A673 (cell line): ENCODE measurements at regions not wholly inside any gene's neighbourhood (a gene's known extent, or its start where the extent isn't known, plus 50 kb on each side); places are given as distances from the start of the nearest gene placed in this dataset.

Source experiments
- BruUV-seq: library from RNA; stranded (reverse); fragments of 400-500 nt; replicated peaks from 2 replicates; lab custom pipeline; 2021; lab: Mats Ljungman, UMichigan
- CTCF ChIA-PET: fragments of 300-600 bp; sonication (Branson Sonifier 250); formaldehyde crosslinking; loops from one replicate; lab custom pipeline; 2022; ENCODE audit warnings: antibody characterized with exemption; lab: Charles Lee
- POLR2A ChIA-PET: fragments of 300-600 bp; sonication (Branson Sonifier 250); formaldehyde crosslinking; loops from one replicate; lab custom pipeline; 2022; ENCODE audit warnings: antibody characterized with exemption; ENCODE audit not compliant: low non-redundant PET; lab: Charles Lee
- DNase-seq: peaks from one replicate; pipeline ENCODE4 v3.0.0-alpha.2; 2015; ENCODE audit warnings: low spot score
- H3K27ac ChIP-seq: fragments of 200-600 bp; sonication (generic); 2 replicates; pipeline ENCODE4 v1.5.1; 2016; ENCODE audit warnings: mixed run types, low read depth, mild to moderate bottlenecking, mixed read lengths, antibody characterized with exemption, low read length; ENCODE audit not compliant: poor library complexity, severe bottlenecking
- H3K27me3 ChIP-seq: fragments of 200-600 bp; sonication (generic); replicated peaks from 2 replicates; pipeline ENCODE4 v1.6.1; 2017; ENCODE audit warnings: mixed run types, low read depth, mild to moderate bottlenecking, mixed read lengths, antibody characterized with exemption, low read length; ENCODE audit not compliant: insufficient read depth, poor library complexity
- H3K36me3 ChIP-seq: fragments of 200-600 bp; sonication (generic); 2 replicates; pipeline ENCODE4 v1.6.1; 2016; ENCODE audit warnings: mixed run types, mild to moderate bottlenecking, mixed read lengths, antibody characterized with exemption, low read length; ENCODE audit not compliant: insufficient read depth, poor library complexity, severe bottlenecking
- H3K4me1 ChIP-seq: fragments of 200-600 bp; sonication (generic); 2 replicates; pipeline ENCODE4 v1.6.1; 2017; ENCODE audit warnings: mixed run types, mild to moderate bottlenecking, mixed read lengths, antibody characterized with exemption, low read length; ENCODE audit not compliant: insufficient read depth, poor library complexity, severe bottlenecking
- H3K4me3 ChIP-seq: fragments of 200-600 bp; sonication (generic); 2 replicates; pipeline ENCODE4 v1.5.1; 2016; ENCODE audit warnings: low read depth, mixed run types, mild to moderate bottlenecking, mixed read lengths, low read length; ENCODE audit not compliant: poor library complexity, severe bottlenecking
- H3K9me3 ChIP-seq: fragments of 200-600 bp; sonication (generic); 2 replicates; pipeline ENCODE4 v1.6.1; 2016; ENCODE audit warnings: mixed run types, low read depth, mild to moderate bottlenecking, mixed read lengths, antibody characterized with exemption, low read length; ENCODE audit not compliant: poor library complexity, severe bottlenecking
- CTCF ChIP-seq: fragments of 300-800, 200-600 bp; sonication (generic); conservative IDR thresholded peaks from 2 replicates; pipeline ENCODE4 v1.5.1; 2017; ENCODE audit warnings: low read depth, mild to moderate bottlenecking, antibody characterized with exemption, low read length, moderate library complexity, mixed read lengths
- EZH2 ChIP-seq: fragments of 200-600 bp; sonication (generic); IDR thresholded peaks from 2 replicates; pipeline ENCODE4 v1.6.1; 2017; ENCODE audit warnings: borderline replicate concordance, low read depth, mild to moderate bottlenecking, mixed read lengths, antibody characterized with exemption, low read length; ENCODE audit not compliant: poor library complexity, severe bottlenecking
- intact Hi-C: fragments of 100-400 bp; cut with micrococcal nuclease; formaldehyde crosslinking; loops from one replicate; pipeline ENCODE4 v1.10.0; 2022; ENCODE audit not compliant: unreplicated experiment

GRCh38 chr20:12079490-12079889 lies 161.8 kb downstream of the BTBD3 start:
- Histone ChIP-seq H3K4me1 (no peaks in the 10 kb centered on the region), H3K27ac (no peak overlapping the region), H3K27me3 (peaks cover 2% of the 10 kb centered on the region), H3K4me3 (no peak overlapping the region), H3K9me3 (no peaks in the 10 kb centered on the region), H3K36me3 (no peaks in the 10 kb centered on the region)
- ChIA-PET CTCF (no interaction called here), POLR2A (no interaction called here)
- intact Hi-C loops, result no loop called here
- TF ChIP-seq EZH2 (no peak), CTCF (no peak)
- BruUV-seq, result no TSS peak
- DNase-seq, result no peak

GRCh38 chr20:12083269-12083668 lies 165.6 kb downstream of the BTBD3 start:
- intact Hi-C loops, result no loop called here
- Histone ChIP-seq H3K9me3 (no peaks in the 10 kb centered on the region), H3K4me1 (no peaks in the 10 kb centered on the region), H3K27ac (no peak overlapping the region), H3K4me3 (no peak overlapping the region), H3K36me3 (no peaks in the 10 kb centered on the region), H3K27me3 (peaks cover under 1% of the 10 kb centered on the region)
- CTCF ChIA-PET, result no interaction called here
- no peak for DNase-seq
- POLR2A ChIA-PET, result no interaction called here
- TF ChIP-seq CTCF, result no peak
- no peak for TF ChIP-seq EZH2
- BruUV-seq, result no TSS peak

GRCh38 chr20:12084482-12084881 lies 166.8 kb downstream of the BTBD3 start:
- no TSS peak for BruUV-seq
- no peak overlapping the region for H3K4me3 ChIP-seq
- POLR2A ChIA-PET, result no interaction called here
- no peak for DNase-seq
- no peaks in the 10 kb centered on the region for H3K9me3 ChIP-seq
- CTCF ChIA-PET, result no interaction called here
- no peaks in the 10 kb centered on the region for H3K27me3 ChIP-seq
- H3K36me3 ChIP-seq, result no peaks in the 10 kb centered on the region
- H3K4me1 ChIP-seq, result no peaks in the 10 kb centered on the region
- H3K27ac ChIP-seq, result no peak overlapping the region
- intact Hi-C loops, result no loop called here
- TF ChIP-seq EZH2 (no peak), CTCF (no peak)
